ENCODE measurements at regions not wholly inside any gene's neighbourhood (a gene's known extent, or its start where the extent isn't known, plus 50 kb on each side); places are given as distances from the start of the nearest gene placed in this dataset.

DNA sequence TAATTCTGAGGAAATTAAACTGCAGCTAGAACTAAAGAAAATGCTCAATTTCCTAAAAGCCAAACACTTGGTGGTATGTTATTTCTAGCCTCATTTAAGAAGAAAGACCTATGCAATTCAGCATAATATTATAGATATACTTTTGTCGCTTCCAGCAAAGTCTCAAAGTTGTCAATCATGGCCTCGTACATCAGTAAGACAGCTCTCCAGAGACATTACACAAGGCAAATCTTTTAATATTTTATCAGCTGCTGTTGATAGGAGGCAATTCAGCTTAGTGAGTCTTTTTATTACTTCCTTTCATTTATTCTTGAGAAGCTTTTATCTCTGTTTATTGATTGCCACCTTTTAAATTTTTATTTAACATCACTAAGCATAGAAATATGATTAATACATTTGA lies 294.3 kb downstream of the FSIP2 start:
- TF ChIP-seq, protein P1, sequence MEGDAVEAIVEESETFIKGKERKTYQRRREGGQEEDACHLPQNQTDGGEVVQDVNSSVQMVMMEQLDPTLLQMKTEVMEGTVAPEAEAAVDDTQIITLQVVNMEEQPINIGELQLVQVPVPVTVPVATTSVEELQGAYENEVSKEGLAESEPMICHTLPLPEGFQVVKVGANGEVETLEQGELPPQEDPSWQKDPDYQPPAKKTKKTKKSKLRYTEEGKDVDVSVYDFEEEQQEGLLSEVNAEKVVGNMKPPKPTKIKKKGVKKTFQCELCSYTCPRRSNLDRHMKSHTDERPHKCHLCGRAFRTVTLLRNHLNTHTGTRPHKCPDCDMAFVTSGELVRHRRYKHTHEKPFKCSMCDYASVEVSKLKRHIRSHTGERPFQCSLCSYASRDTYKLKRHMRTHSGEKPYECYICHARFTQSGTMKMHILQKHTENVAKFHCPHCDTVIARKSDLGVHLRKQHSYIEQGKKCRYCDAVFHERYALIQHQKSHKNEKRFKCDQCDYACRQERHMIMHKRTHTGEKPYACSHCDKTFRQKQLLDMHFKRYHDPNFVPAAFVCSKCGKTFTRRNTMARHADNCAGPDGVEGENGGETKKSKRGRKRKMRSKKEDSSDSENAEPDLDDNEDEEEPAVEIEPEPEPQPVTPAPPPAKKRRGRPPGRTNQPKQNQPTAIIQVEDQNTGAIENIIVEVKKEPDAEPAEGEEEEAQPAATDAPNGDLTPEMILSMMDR (IDR thresholded peaks at IDR 0.05), result no peak
- TF ChIP-seq POLR2A (IDR thresholded peaks at IDR 0.05), result no peak
- no peak for TF ChIP-seq EP300 (IDR thresholded peaks at IDR 0.05)
- no peak for DNase-seq (ENCODE audit: low spot score in 2 of 2)
- Histone ChIP-seq H3K9me3 (no peaks in the 10 kb centered on the region), H3K36me3 (no peaks in the 10 kb centered on the region), H3K27me3 (no peaks in the 10 kb centered on the region), H3K4me3 (no peak overlapping the region), H3K4me1 (peaks cover 0 to 5% (median 0%) of the 10 kb centered on the region in 4 donors), H3K27ac (no peak overlapping the region)
- WGBS, 2 donors, result 92 to 95% methylated on average over 2 of the region's 2 CpGs

DNA sequence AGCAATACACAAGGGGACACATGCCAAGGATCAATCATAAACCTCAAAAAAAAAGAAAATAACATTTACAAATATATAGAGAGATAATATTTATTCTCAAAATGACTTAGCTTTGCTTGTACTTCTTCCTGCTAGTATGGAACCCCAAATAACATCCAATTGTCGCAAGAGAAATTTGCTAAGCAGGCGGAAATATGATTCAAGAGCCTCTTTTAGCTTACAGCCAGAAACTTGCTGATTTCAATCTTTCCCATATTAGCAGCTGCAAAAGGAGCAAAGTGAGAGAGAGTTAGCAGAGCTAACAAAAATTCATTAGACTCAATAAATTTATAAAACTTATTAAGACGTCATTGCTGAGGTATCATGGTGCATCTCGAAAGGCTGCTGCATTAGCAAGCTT lies 294.9 kb downstream of the FSIP2 start:
- no peaks in the 10 kb centered on the region for H3K27me3 ChIP-seq
- 85 to 89% methylated on average over 4 of the region's 4 CpGs for WGBS, 2 donors
- H3K4me1 ChIP-seq, result peaks cover 0 to 5% (median 0%) of the 10 kb centered on the region in 4 donors
- DNase-seq (ENCODE audit: low spot score in 2 of 2), result no peak
- no peaks in the 10 kb centered on the region for H3K9me3 ChIP-seq
- no peak overlapping the region for H3K27ac ChIP-seq
- no peaks in the 10 kb centered on the region for H3K36me3 ChIP-seq
- no peak overlapping the region for H3K4me3 ChIP-seq
- TF ChIP-seq, protein P1 (IDR thresholded peaks at IDR 0.05), result no peak
- TF ChIP-seq EP300 (IDR thresholded peaks at IDR 0.05) (no peak), POLR2A (IDR thresholded peaks at IDR 0.05) (no peak)

DNA sequence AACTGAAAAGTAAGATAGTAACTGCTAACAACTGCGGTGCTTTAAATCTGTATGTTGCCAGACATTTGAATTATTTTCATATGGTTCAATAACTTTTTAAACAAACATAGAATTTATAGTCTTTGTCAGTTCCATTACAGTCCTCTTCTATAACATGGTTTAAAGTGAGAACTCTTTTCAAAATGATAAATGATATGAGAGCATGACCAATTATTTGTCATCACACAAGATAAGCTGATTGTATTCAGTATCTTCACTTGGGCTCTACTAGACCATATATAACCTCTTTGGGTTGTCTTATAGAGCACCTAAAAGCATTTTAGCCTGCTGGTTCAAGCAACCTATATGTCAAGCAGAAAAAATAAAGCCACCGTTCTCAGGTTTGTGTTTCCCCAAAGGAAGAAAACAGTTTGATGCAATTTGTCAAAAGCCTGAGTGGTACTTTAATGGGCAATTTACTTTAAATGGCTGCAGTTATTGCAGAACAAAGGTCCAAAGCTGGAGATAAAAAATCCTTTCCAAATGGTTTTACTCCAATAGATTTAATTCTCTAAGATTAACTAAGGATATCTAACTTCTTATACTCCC lies 298.4 kb downstream of the FSIP2 start:
- Histone ChIP-seq H3K27ac (no peak overlapping the region), H3K9me3 (no peaks in the 10 kb centered on the region), H3K36me3 (no peaks in the 10 kb centered on the region), H3K4me3 (no peak overlapping the region), H3K27me3 (no peaks in the 10 kb centered on the region), H3K4me1 (no peaks in the 10 kb centered on the region)
- DNase-seq (ENCODE audit: low spot score in 2 of 2), result no peak
- WGBS, 2 donors, result 74 to 81% methylated on average over 2 of the region's 2 CpGs
- TF ChIP-seq, protein P1 (IDR thresholded peaks at IDR 0.05), result no peak

DNA sequence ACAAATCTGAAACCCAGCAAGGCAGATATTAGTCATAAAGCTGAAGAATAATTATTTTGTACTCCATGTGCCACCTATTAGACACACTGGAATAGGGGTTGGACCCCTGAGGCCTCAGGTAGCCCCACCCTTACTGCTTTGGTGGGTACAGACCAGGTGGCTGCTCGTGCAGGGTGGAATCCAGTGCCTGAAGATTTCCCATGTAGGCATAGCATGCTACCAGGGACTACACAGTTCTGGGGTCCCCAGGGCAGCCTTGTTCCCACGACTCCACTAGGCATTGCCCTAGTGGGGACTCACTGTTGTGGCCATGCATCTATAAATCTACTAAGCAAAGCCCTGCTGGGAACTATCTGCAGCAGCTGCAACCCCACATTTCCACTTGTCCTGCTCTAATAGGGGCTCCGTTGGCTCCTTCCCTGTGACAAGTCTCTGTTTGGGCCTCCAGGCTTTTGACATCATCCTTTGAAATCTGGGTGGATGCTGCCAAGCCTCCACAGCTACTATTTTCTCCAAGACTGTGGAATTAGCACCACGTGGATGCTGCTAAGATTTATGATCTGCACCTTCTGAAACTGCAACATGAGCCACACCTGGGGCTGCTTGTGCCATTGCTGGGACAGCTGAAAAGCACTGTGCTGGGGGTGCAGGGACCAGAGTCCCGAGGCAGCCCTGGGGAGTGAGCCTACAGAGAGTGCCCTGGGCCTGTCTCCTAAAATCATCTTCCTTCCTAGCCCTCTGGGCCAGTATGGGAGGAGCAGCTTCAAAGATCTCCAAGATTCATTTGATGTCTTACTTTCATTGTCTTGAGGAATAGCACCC lies 303.8 kb downstream of the FSIP2 start:
- Histone ChIP-seq H3K4me1 (no peaks in the 10 kb centered on the region), H3K4me3 (no peak overlapping the region), H3K9me3 (no peaks in the 10 kb centered on the region), H3K36me3 (no peaks in the 10 kb centered on the region), H3K27me3 (no peaks in the 10 kb centered on the region), H3K27ac (no peak overlapping the region)
- DNase-seq (ENCODE audit: low spot score in 2 of 2), result no peak
- WGBS, 2 donors, result 80 to 81% methylated on average over 5 of the region's 5 CpGs
- TF ChIP-seq EP300 (IDR thresholded peaks at IDR 0.05), result no peak
- TF ChIP-seq, protein P1 (IDR thresholded peaks at IDR 0.05), result no peak
- TF ChIP-seq POLR2A (IDR thresholded peaks at IDR 0.05), result no peak

DNA sequence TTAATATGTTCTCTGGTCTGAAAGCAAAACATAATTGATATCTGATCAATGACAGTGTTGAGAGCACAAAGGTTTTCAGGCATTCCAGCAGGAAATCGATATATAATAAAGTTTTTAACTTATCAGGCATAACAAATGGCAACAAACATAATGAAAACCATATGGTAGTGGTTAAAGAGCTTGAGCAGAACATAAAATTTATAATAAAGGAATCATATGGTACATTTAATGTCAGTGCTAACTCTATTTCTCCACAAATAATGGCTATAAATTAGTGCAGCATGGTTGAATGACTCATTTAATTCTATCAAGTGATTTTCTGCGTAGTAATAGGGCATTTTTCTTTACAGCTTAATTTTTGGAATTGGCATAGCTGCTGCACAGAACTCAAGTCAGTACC lies 306.2 kb downstream of the FSIP2 start:
- H3K36me3 ChIP-seq, result no peaks in the 10 kb centered on the region
- WGBS, 2 donors, result 70 to 73% methylated on average over 2 of the region's 2 CpGs
- no peak overlapping the region for H3K4me3 ChIP-seq
- H3K9me3 ChIP-seq, result no peaks in the 10 kb centered on the region
- TF ChIP-seq POLR2A (IDR thresholded peaks at IDR 0.05) (no peak), EP300 (IDR thresholded peaks at IDR 0.05) (no peak)
- TF ChIP-seq, protein P1 (IDR thresholded peaks at IDR 0.05), result no peak
- no peaks in the 10 kb centered on the region for H3K27me3 ChIP-seq
- no peak for DNase-seq (ENCODE audit: low spot score in 2 of 2)
- H3K4me1 ChIP-seq, result no peaks in the 10 kb centered on the region
- H3K27ac ChIP-seq, result no peak overlapping the region
